WTC11 (cell line): ENCODE measurements at regions not wholly inside any gene's neighbourhood (a gene's known extent, or its start where the extent isn't known, plus 50 kb on each side); places are given as distances from the start of the nearest gene placed in this dataset.

Source experiments
- ATAC-seq: fragments of 200-7000 bp; cut with Tn5 transposase; 2 replicates; pipeline ENCODE4 v1.10.0; 2021; ENCODE audit warnings: mild to moderate bottlenecking, moderate library complexity
- CTCF ChIA-PET: fragments of 300-600 bp; sonication (Branson Sonifier 250); formaldehyde crosslinking; loops from one replicate; lab custom pipeline; 2021; ENCODE audit warnings: antibody characterized with exemption; lab: Charles Lee
- POLR2A ChIA-PET: fragments of 350-600 bp; sonication (Branson Sonifier 250); formaldehyde crosslinking; loops from one replicate; lab custom pipeline; 2021; ENCODE audit warnings: antibody characterized with exemption; lab: Charles Lee
- DNase-seq: peaks from one replicate; pipeline ENCODE4 v3.0.0; 2021; ENCODE audit warnings: low spot score
- H3K27ac Mint-ChIP-seq: 2 replicates; pipeline ENCODE4 v1.8.0; 2021; ENCODE audit warnings: mixed read lengths
- H3K27me3 Mint-ChIP-seq: 2 replicates; pipeline ENCODE4 v1.8.0; 2021; ENCODE audit warnings: low read depth, mild to moderate bottlenecking, moderate library complexity, mixed read lengths
- H3K36me3 Mint-ChIP-seq: 2 replicates; pipeline ENCODE4 v1.8.0; 2021; ENCODE audit warnings: mixed read lengths
- H3K4me1 Mint-ChIP-seq: 2 replicates; pipeline ENCODE4 v1.8.0; 2022; ENCODE audit warnings: mixed read lengths
- H3K4me3 Mint-ChIP-seq: 2 replicates; pipeline ENCODE4 v1.8.0; 2021; ENCODE audit warnings: mild to moderate bottlenecking, moderate library complexity, mixed read lengths
- H3K9me3 Mint-ChIP-seq: 2 replicates; pipeline ENCODE4 v1.8.0; 2021; ENCODE audit warnings: mixed read lengths
- AFF4 ChIP-seq: sonication (generic); formaldehyde crosslinking; IDR thresholded peaks from 2 replicates; pipeline ENCODE4 v1.8.1; 2023; ENCODE audit warnings: mild to moderate bottlenecking, missing genetic modification reagents, borderline replicate concordance
- CBFB ChIP-seq: sonication (generic); formaldehyde crosslinking; IDR thresholded peaks from 2 replicates; pipeline ENCODE4 v1.8.1; 2022; ENCODE audit warnings: mild to moderate bottlenecking, low read depth, missing genetic modification reagents
- CTCF ChIP-seq: fragments of 200-600 bp; IDR thresholded peaks from 2 replicates; pipeline ENCODE4 v1.8.0; 2022; ENCODE audit warnings: antibody characterized with exemption
- ESRRA ChIP-seq: sonication (generic); formaldehyde crosslinking; IDR thresholded peaks from 2 replicates; pipeline ENCODE4 v1.8.1; 2022; ENCODE audit warnings: mild to moderate bottlenecking, missing genetic modification reagents, borderline replicate concordance
- GRHL2 ChIP-seq: fragments of 250-450 bp; sonication (Bioruptor Pico); IDR thresholded peaks from 2 replicates; pipeline ENCODE4 v1.8.0; 2022; ENCODE audit warnings: mild to moderate bottlenecking, moderate library complexity; ENCODE audit not compliant: insufficient replicate concordance, severe bottlenecking
- HMGA2 ChIP-seq: fragments of 250-450 bp; sonication (Bioruptor Pico); IDR thresholded peaks from 2 replicates; pipeline ENCODE4 v1.4.0; 2021; ENCODE audit warnings: mild to moderate bottlenecking, moderate library complexity
- IRF2 ChIP-seq: sonication (generic); formaldehyde crosslinking; IDR thresholded peaks from 2 replicates; pipeline ENCODE4 v1.8.0; 2022; ENCODE audit warnings: low read depth, missing genetic modification reagents, borderline replicate concordance
- JAZF1 ChIP-seq: fragments of 250-450 bp; sonication (Bioruptor Pico); IDR thresholded peaks from 2 replicates; pipeline ENCODE4 v1.9.0; 2021; ENCODE audit warnings: moderate library complexity, mild to moderate bottlenecking, inconsistent platforms
- JUN ChIP-seq: sonication (generic); formaldehyde crosslinking; IDR thresholded peaks from 2 replicates; pipeline ENCODE4 v1.8.0; 2023; ENCODE audit warnings: mild to moderate bottlenecking, missing genetic modification reagents
- KAT7 ChIP-seq: sonication (generic); formaldehyde crosslinking; IDR thresholded peaks from 2 replicates; pipeline ENCODE4 v1.8.1; 2023; ENCODE audit warnings: missing genetic modification reagents, mild to moderate bottlenecking, borderline replicate concordance
- MLX ChIP-seq: sonication (generic); formaldehyde crosslinking; IDR thresholded peaks from 2 replicates; pipeline ENCODE4 v1.8.1; 2023; ENCODE audit warnings: mild to moderate bottlenecking, missing genetic modification reagents, moderate library complexity
- NFATC4 ChIP-seq: fragments of 250-450 bp; sonication (Bioruptor Pico); IDR thresholded peaks from 2 replicates; pipeline ENCODE4 v1.9.0; 2021; ENCODE audit warnings: mild to moderate bottlenecking
- PRRX2 ChIP-seq: fragments of 250-450 bp; sonication (Bioruptor Pico); IDR thresholded peaks from 2 replicates; pipeline ENCODE4 v1.8.0; 2021; ENCODE audit warnings: mild to moderate bottlenecking
- SMAD4 ChIP-seq: sonication (generic); formaldehyde crosslinking; IDR thresholded peaks from 2 replicates; pipeline ENCODE4 v1.8.0; 2022; ENCODE audit warnings: mild to moderate bottlenecking, missing genetic modification reagents
- ZBTB43 ChIP-seq: sonication (generic); formaldehyde crosslinking; IDR thresholded peaks from 2 replicates; pipeline ENCODE4 v1.8.1; 2023; ENCODE audit warnings: mild to moderate bottlenecking, missing genetic modification reagents
- ZNF219 ChIP-seq: sonication (generic); formaldehyde crosslinking; IDR thresholded peaks from 2 replicates; pipeline ENCODE4 v1.8.0; 2023; ENCODE audit warnings: missing genetic modification reagents, mild to moderate bottlenecking, borderline replicate concordance
- ZNF232 ChIP-seq: sonication (generic); formaldehyde crosslinking; IDR thresholded peaks from 2 replicates; pipeline ENCODE4 v1.8.0; 2022; ENCODE audit warnings: mild to moderate bottlenecking, missing genetic modification reagents
- ZNF396 ChIP-seq: fragments of 250-450 bp; sonication (Bioruptor Pico); IDR thresholded peaks from 2 replicates; pipeline ENCODE4 v1.8.0; 2021; ENCODE audit warnings: mild to moderate bottlenecking, moderate library complexity, borderline replicate concordance
- ZSCAN18 ChIP-seq: fragments of 250-450 bp; sonication (Bioruptor Pico); IDR thresholded peaks from 2 replicates; pipeline ENCODE4 v2.1.2; 2022; ENCODE audit warnings: mild to moderate bottlenecking, moderate library complexity

GRCh38 chr4:23060776-23061175 is 368.0 kb downstream of the GBA3 start:
- Mint-ChIP-seq H3K4me3 (no peak overlapping the region), H3K36me3 (no peaks in the 10 kb centered on the region), H3K27ac (no peak overlapping the region; the same call in 1 of the 2 replicates), H3K27me3 (no peaks in the 10 kb centered on the region), H3K9me3 (peaks cover 4% of the 10 kb centered on the region; the same call in 1 of the 2 replicates), H3K4me1 (peaks cover 11% of the 10 kb centered on the region)
- ChIA-PET CTCF (no interaction called here), POLR2A (no interaction called here)
- no peak for TF ChIP-seq GRHL2 (CRISPR knock-in tag)
- no peak for TF ChIP-seq ZBTB43 (CRISPR knock-in tag)
- TF ChIP-seq AFF4 (CRISPR knock-in tag): no peak
- no peak for TF ChIP-seq NFATC4 (CRISPR knock-in tag)
- no peak for TF ChIP-seq ZSCAN18 (CRISPR knock-in tag)
- TF ChIP-seq IRF2 (CRISPR knock-in tag): no peak
- TF ChIP-seq KAT7 (CRISPR knock-in tag): no peak
- TF ChIP-seq JUN: no peak
- no peak for TF ChIP-seq ZNF219 (CRISPR knock-in tag)
- TF ChIP-seq ESRRA: no peak
- TF ChIP-seq ZNF232: no peak
- TF ChIP-seq ZNF396 (CRISPR knock-in tag): no peak
- no peak for TF ChIP-seq CTCF
- no peak for TF ChIP-seq SMAD4
- TF ChIP-seq PRRX2 (CRISPR knock-in tag): no peak
- no peak for TF ChIP-seq CBFB
- no peak for TF ChIP-seq JAZF1
- TF ChIP-seq HMGA2 (CRISPR knock-in tag): no peak
- no peak for TF ChIP-seq MLX (CRISPR knock-in tag)
- ATAC-seq (no peak), DNase-seq (no peak)
